Activated CD8-positive, alpha-beta memory T cell treated with anti-CD3 and anti-CD28 coated beads for 48 hours (primary cell): ENCODE measurements at regions not wholly inside any gene's neighbourhood (a gene's known extent, or its start where the extent isn't known, plus 50 kb on each side); places are given as distances from the start of the nearest gene placed in this dataset.
A peak's percentile ranks its signal among the peaks of the same experiment; 100 is the strongest.
"Not testable (repeated sequence)": the region's sequence is repeated elsewhere in the genome, so short reads cannot be mapped to it uniquely, and the experiment has no call there.

ENCODE experiments used
- DNase-seq, 3 experiments: peaks; one replicate each; pipeline ENCODE4 v3.0.0-alpha.2; 2020; ENCODE audit warnings: low read depth in 2 of 3, low spot score in 2 of 3

GRCh38 chr12:75739912-75740311, 228.5 kb upstream of the KRR1 start:
- no peak for DNase-seq

- DNase-seq, result not testable (repeated sequence)
Observed at GRCh38 chr12:75739098-75739497, 227.7 kb upstream of the KRR1 start.

GRCh38 chr12:75738486-75738885, 227.1 kb upstream of the KRR1 start:
- peak in 2 of 3 experiments; percentile 5 to 10 for DNase-seq

- DNase-seq, result no peak
Observed at GRCh38 chr12:75735853-75736252, 224.4 kb upstream of the KRR1 start.

GRCh38 chr12:75728826-75729225, 217.4 kb upstream of the KRR1 start:
- no peak for DNase-seq

GRCh38 chr12:75727577-75727976, 216.2 kb upstream of the KRR1 start:
- DNase-seq, result no peak

- DNase-seq, result no peak
Observed at GRCh38 chr12:75725521-75726111, 214.2 kb upstream of the KRR1 start.

- no peak for DNase-seq
Observed at GRCh38 chr12:75724928-75725312, 213.5 kb upstream of the KRR1 start.

GRCh38 chr12:75724307-75724927, 213.0 kb upstream of the KRR1 start:
- DNase-seq, result no peak

- no peak for DNase-seq
Observed at GRCh38 chr12:75722714-75723200, 211.3 kb upstream of the KRR1 start.

- no peak for DNase-seq
Observed at GRCh38 chr12:75721796-75722195, 210.4 kb upstream of the KRR1 start.

GRCh38 chr12:75720812-75721641, 209.6 kb upstream of the KRR1 start:
- no peak for DNase-seq

- DNase-seq, result no peak
Observed at GRCh38 chr12:75717902-75718301, 206.5 kb upstream of the KRR1 start.

GRCh38 chr12:75716291-75717025, 205.0 kb upstream of the KRR1 start:
- DNase-seq, result no peak

GRCh38 chr12:75715682-75716081, 204.3 kb upstream of the KRR1 start:
- DNase-seq, result no peak

GRCh38 chr12:75715323-75715644, 203.9 kb upstream of the KRR1 start:
- no peak for DNase-seq

GRCh38 chr12:75714462-75715322, 203.3 kb upstream of the KRR1 start:
- no peak for DNase-seq

- DNase-seq, result no peak
Observed at GRCh38 chr12:75713434-75713833, 202.0 kb upstream of the KRR1 start.

- DNase-seq, result no peak
Observed at GRCh38 chr12:75712223-75712622, 200.8 kb upstream of the KRR1 start.

GRCh38 chr12:75711271-75711670, 199.9 kb upstream of the KRR1 start:
- no peak for DNase-seq
